ENCODE measurements at regions not wholly inside any gene's neighbourhood (a gene's known extent, or its start where the extent isn't known, plus 50 kb on each side); places are given as distances from the start of the nearest gene placed in this dataset.

DNA sequence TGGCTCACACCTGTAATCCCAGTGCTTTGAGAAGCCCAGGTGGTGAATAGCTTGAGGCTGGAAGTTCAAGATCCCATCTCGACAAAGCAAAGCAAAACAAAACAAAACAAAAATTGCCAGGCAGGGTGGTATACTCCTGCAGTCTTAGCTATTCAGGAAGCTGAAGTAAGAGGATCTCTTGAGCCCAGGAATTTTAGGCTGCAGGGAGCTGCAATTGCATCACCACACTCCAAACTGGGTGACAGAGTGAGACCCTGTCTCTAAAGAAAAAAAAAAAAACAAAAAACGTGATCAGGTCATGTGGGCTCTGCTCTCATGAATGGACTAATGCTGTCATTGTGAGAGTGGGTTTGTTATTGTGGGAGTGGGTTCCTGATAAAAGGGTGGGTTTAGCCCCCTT, 409.1 kb downstream of the NPIPA7 start:
- Histone ChIP-seq H2BK12ac (ENCODE audit: low read depth, low read length) (peak overlapping the region; percentile 93), H4K91ac (replicated peaks; ENCODE audit: insufficient read length, low read length) (no peak overlapping the region), H4K20me1 (replicated peaks in 1 of 2; ENCODE audit: control insufficient read depth in 1 of 2, insufficient read depth in 2 of 2, low read length in 2 of 2) (no peaks in the 10 kb centered on the region), H3K9me3 (ENCODE audit: insufficient read depth in 2 of 2, low read depth in 1 of 2, low read length in 1 of 2) (peaks cover 5 to 12% of the 10 kb centered on the region in 2 experiments; a peak in 3 of 4 replicates), H2AK5ac (ENCODE audit: low read depth, low read length) (no peak overlapping the region), H3K4me2 (ENCODE audit: insufficient read depth in 1 of 2, low read depth in 2 of 2, low read length in 2 of 2) (peak overlapping the region in 1 of 2 experiments; percentile 9; a peak in 1 of 4 replicates), H3K27me3 (replicated peaks in 1 of 4; ENCODE audit: control insufficient read depth in 3 of 4, extremely low read depth in 1 of 4, insufficient read depth in 3 of 4, low read length in 3 of 4) (no peaks in the 10 kb centered on the region), H3K4ac (replicated peaks; ENCODE audit: insufficient read length, low read depth, low read length) (no peak overlapping the region), H2BK20ac (ENCODE audit: low read length) (0 out of 2 replicates have a peak overlapping the region, but pooled peaks have one; percentile 64), H3K4me1 (replicated peaks in 1 of 4; ENCODE audit: control insufficient read depth in 3 of 4, insufficient read depth in 4 of 4, low read length in 3 of 4) (peaks cover 7 to 16% (median 9%) of the 10 kb centered on the region in 4 experiments; a peak in 6 of 7 replicates), H2BK15ac (ENCODE audit: low read length) (no peak overlapping the region), H3K18ac (ENCODE audit: extremely low read depth, low read length) (peak overlapping the region; percentile 73), H2BK5ac (ENCODE audit: low read depth, low read length) (peak overlapping the region; percentile 71; the same call in 1 of the 2 replicates), H3K27ac (ENCODE audit: low read depth, low read length) (no peak overlapping the region; the same call in 1 of the 2 replicates), H3K4me3 (ENCODE audit: extremely low read depth in 1 of 4, insufficient read depth in 2 of 4, low read depth in 3 of 4, low read length in 4 of 4) (no peak overlapping the region), H3K14ac (ENCODE audit: insufficient read length) (no peak overlapping the region), H4K5ac (ENCODE audit: insufficient read length, low read depth, low read length) (peak overlapping the region; percentile 57), H4K8ac (ENCODE audit: extremely low read depth, insufficient read depth, low read length) (no peak overlapping the region), H3K56ac (replicated peaks; ENCODE audit: insufficient read length, low read depth, low read length) (no peak overlapping the region), H3K23me2 (ENCODE audit: low read depth, low read length) (no peaks in the 10 kb centered on the region), H3K79me2 (ENCODE audit: control insufficient read depth in 1 of 2, insufficient read depth in 2 of 2, low read length in 2 of 2) (no peaks in the 10 kb centered on the region), H2BK120ac (replicated peaks; ENCODE audit: low read depth, low read length) (peak overlapping the region; percentile 64), H3K23ac (ENCODE audit: insufficient read length) (no peak overlapping the region), H3K79me1 (ENCODE audit: low read depth, low read length) (no peaks in the 10 kb centered on the region), H3K9ac (replicated peaks in 1 of 4; ENCODE audit: extremely low read depth in 1 of 4, low read depth in 3 of 4, low read length in 3 of 4) (no peak overlapping the region; a peak in 1 of 7 replicates), H2AFZ (ENCODE audit: low read length) (peak overlapping the region; percentile 97), H3K36me3 (ENCODE audit: control insufficient read depth in 2 of 4, insufficient read depth in 4 of 4, low read length in 3 of 4) (no peaks in the 10 kb centered on the region)
- FAIRE-seq (no peak), DNase-seq (ENCODE audit: low read depth in 1 of 2, low spot score in 2 of 2) (no peak)
- 55% methylated on average over 2 of the region's 2 CpGs; no CpG with 5 or more reads in 1 of the 2 experiments for WGBS, 2 experiments (ENCODE audit: extremely low coverage in 1 of 2, insufficient coverage in 1 of 2, insufficient read length in 1 of 2, insufficient replicate concordance in 2 of 2, low coverage in 1 of 2, low lambda C conversion rate in 2 of 2, missing lambda C conversion rate in 1 of 2)
- POLR2A ChIA-PET (ENCODE audit: partially characterized antibody) = no interaction called here
- CTCF ChIA-PET (ENCODE audit: partially characterized antibody) = interaction anchor here (0.5 kb wide), 1 partner anchor 986 kb away, joined by 3 read pairs; no protein-coding TSS in a partner anchor
- 0 out of 2 replicates have a peak, but pooled peaks have one; percentile 11 for TF ChIP-seq JUN (IDR thresholded peaks at IDR 0.05; ENCODE audit: low read depth, low read length)
- peak; percentile 37; the same call in 1 of the 2 replicates for TF ChIP-seq JUND (IDR thresholded peaks at IDR 0.05; ENCODE audit: low read length)
- TF ChIP-seq BCL11A (IDR thresholded peaks at IDR 0.05; ENCODE audit: low read depth in 2 of 2, low read length in 2 of 2) = no peak
- TF ChIP-seq CHD1 (IDR thresholded peaks at IDR 0.05; ENCODE audit: low read depth, low read length) = no peak
- TF ChIP-seq SAP30 (IDR thresholded peaks at IDR 0.05; ENCODE audit: insufficient read depth, insufficient replicate concordance, low read length) = no peak
- TF ChIP-seq POLR2A (IDR thresholded peaks at IDR 0.05; ENCODE audit: control extremely low read depth in 1 of 2, low read depth in 2 of 2, low read length in 2 of 2) = no peak
- no peak for TF ChIP-seq RBBP5 (IDR thresholded peaks at IDR 0.05; ENCODE audit: borderline replicate concordance, low read depth, low read length)
- TF ChIP-seq YY1 (IDR thresholded peaks at IDR 0.05; ENCODE audit: low read depth, low read length) = no peak
- no peak for TF ChIP-seq SIN3A (conservative IDR thresholded peaks at IDR 0.05 in 1 of 2, IDR thresholded peaks at IDR 0.05 in 1 of 2; ENCODE audit: low read depth in 1 of 2, low read length in 2 of 2)
- no peak for TF ChIP-seq FOSL1 (IDR thresholded peaks at IDR 0.05; ENCODE audit: insufficient read depth, low read depth, low read length)
- no peak for TF ChIP-seq POLR2AphosphoS5 (IDR thresholded peaks at IDR 0.05; ENCODE audit: low read depth, low read length)
- TF ChIP-seq EP300 (IDR thresholded peaks at IDR 0.05; ENCODE audit: borderline replicate concordance in 1 of 2, low read depth in 2 of 2, low read length in 2 of 2) = no peak
- peak; percentile 42; the same call in 1 of the 2 replicates for TF ChIP-seq TEAD4 (IDR thresholded peaks at IDR 0.05; ENCODE audit: low read depth, low read length)
- TF ChIP-seq CEBPB (IDR thresholded peaks at IDR 0.05; ENCODE audit: low read depth, low read length) = peak; percentile 94

Measured in H1 (cell line).